ENCODE measurements at regions not wholly inside any gene's neighbourhood (a gene's known extent, or its start where the extent isn't known, plus 50 kb on each side); places are given as distances from the start of the nearest gene placed in this dataset.
"Not testable (repeated sequence)": the region's sequence is repeated elsewhere in the genome, so short reads cannot be mapped to it uniquely, and the experiment has no call there.

- Mint-ChIP-seq H3K36me3 (no peaks in the 10 kb centered on the region), H3K27ac (peak overlapping the region in 2 of 6 donors; percentile 22 to 55), H3K4me1 (peaks cover 2 to 9% of the 10 kb centered on the region in 2 donors), H3K27me3 (ENCODE audit: low read depth in 3 of 3) (peaks cover 2 to 4% (median 3%) of the 10 kb centered on the region in 3 donors), H3K4me3 (peak overlapping the region in 2 of 5 donors; percentile 29 to 39), H3K9me3 (no peaks in the 10 kb centered on the region)
- DNase-seq: peak; percentile 72 to 80 (median 74)
These were observed 131.8 kb upstream of the CHD1 start for GRCh38 chr5:99060306-99061261.

DNA sequence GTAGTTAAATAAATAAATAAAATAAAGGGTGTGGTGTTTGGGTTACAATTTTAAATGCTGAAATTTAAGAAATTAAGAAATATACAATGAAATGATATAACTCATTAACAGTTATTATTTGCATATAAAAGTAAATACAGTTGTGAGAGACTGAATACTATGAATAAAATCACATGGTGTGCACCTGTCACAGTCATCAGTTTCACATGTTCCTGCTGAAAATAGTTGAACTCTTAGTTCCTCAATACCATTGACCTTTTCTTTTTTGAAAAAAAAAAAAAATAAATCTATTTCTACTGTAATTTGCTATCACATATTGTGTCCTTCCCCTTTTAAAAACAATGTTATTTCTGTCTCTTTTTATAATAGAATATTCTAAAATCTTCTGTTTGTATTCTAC, 130.9 kb upstream of the CHD1 start:
- H3K4me1 Mint-ChIP-seq: peaks cover 2 to 9% of the 10 kb centered on the region in 2 donors
- no peak overlapping the region for H3K4me3 Mint-ChIP-seq
- no peaks in the 10 kb centered on the region for H3K36me3 Mint-ChIP-seq
- H3K27me3 Mint-ChIP-seq (ENCODE audit: low read depth in 3 of 3): peaks cover 2 to 4% (median 3%) of the 10 kb centered on the region in 3 donors
- no peaks in the 10 kb centered on the region for H3K9me3 Mint-ChIP-seq
- DNase-seq: no peak
- no peak overlapping the region for H3K27ac Mint-ChIP-seq

GRCh38 chr5:99058466-99058865, 129.7 kb upstream of the CHD1 start:
- Mint-ChIP-seq H3K4me1 (peaks cover 2 to 9% of the 10 kb centered on the region in 2 donors), H3K27me3 (ENCODE audit: low read depth in 3 of 3) (peaks cover 2 to 4% (median 3%) of the 10 kb centered on the region in 3 donors), H3K9me3 (no peaks in the 10 kb centered on the region), H3K27ac (peak overlapping the region in 2 of 6 donors; percentile 3 to 39), H3K4me3 (no peak overlapping the region), H3K36me3 (no peaks in the 10 kb centered on the region)
- no peak for DNase-seq

DNA sequence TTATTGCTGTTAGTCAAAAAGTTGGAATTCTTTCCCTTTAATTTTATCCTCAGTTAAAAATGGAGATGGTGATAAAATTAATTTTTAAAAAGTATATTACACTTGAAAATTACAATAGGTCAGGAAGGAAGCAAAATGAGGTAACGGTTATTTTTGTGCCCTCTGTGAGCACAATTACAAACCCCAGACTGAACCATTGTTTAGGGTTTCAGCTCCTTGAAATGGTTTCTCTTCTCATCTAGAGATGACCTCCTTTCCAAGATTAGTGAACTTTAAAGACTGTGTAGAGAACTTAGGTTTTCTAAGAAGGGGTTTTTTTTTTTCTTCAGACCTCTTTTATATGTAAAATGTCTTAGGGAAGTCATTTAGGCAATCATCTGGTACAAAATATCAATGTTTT, 126.2 kb upstream of the CHD1 start:
- Mint-ChIP-seq H3K4me1 (no peaks in the 10 kb centered on the region), H3K27me3 (ENCODE audit: low read depth in 3 of 3) (no peaks in the 10 kb centered on the region), H3K36me3 (no peaks in the 10 kb centered on the region), H3K27ac (no peak overlapping the region), H3K4me3 (no peak overlapping the region), H3K9me3 (no peaks in the 10 kb centered on the region)
- no peak for DNase-seq

- Mint-ChIP-seq H3K36me3 (peaks cover 12 to 17% (median 15%) of the 10 kb centered on the region in 3 donors), H3K27me3 (ENCODE audit: low read depth in 3 of 3) (peaks cover 0 to 4% (median 0%) of the 10 kb centered on the region in 3 donors), H3K4me1 (peaks cover 3 to 12% of the 10 kb centered on the region in 2 donors), H3K9me3 (peaks cover 18 to 24% (median 21%) of the 10 kb centered on the region in 6 donors), H3K27ac (peak overlapping the region in 5 of 6 donors; percentile 9 to 77 (median 13)), H3K4me3 (peak overlapping the region in 3 of 5 donors; percentile 29 to 51 (median 38))
- no peak for DNase-seq
These were observed 117.1 kb upstream of the CHD1 start for GRCh38 chr5:99045871-99046270.

- not testable (repeated sequence) for H3K27me3 Mint-ChIP-seq (ENCODE audit: low read depth in 3 of 3); H3K27ac Mint-ChIP-seq; DNase-seq; H3K4me3 Mint-ChIP-seq
- H3K36me3 Mint-ChIP-seq: peaks cover 36 to 43% (median 38%) of the 10 kb centered on the region in 3 donors
- peaks cover 16 to 27% of the 10 kb centered on the region in 2 donors for H3K4me1 Mint-ChIP-seq
- peaks cover 37 to 50% (median 46%) of the 10 kb centered on the region in 6 donors for H3K9me3 Mint-ChIP-seq
These were observed 114.5 kb upstream of the CHD1 start for GRCh38 chr5:99043257-99043656.

GRCh38 chr5:99037668-99038067, 108.9 kb upstream of the CHD1 start:
- peak; percentile 73 to 82 (median 81) for DNase-seq
- peaks cover 42 to 53% (median 48%) of the 10 kb centered on the region in 6 donors for H3K9me3 Mint-ChIP-seq
- H3K27ac Mint-ChIP-seq: peak overlapping the region; percentile 58 to 92 (median 80)
- peaks cover 3 to 7% (median 3%) of the 10 kb centered on the region in 3 donors for H3K27me3 Mint-ChIP-seq (ENCODE audit: low read depth in 3 of 3)
- peaks cover 55 to 62% of the 10 kb centered on the region in 2 donors for H3K4me1 Mint-ChIP-seq
- peak overlapping the region; percentile 64 to 85 (median 72) for H3K4me3 Mint-ChIP-seq
- H3K36me3 Mint-ChIP-seq: peaks cover 39 to 44% (median 40%) of the 10 kb centered on the region in 3 donors

GRCh38 chr5:99035942-99036341, 107.1 kb upstream of the CHD1 start:
- DNase-seq: no peak
- H3K4me3 Mint-ChIP-seq: no peak overlapping the region
- H3K4me1 Mint-ChIP-seq: peaks cover 58 to 74% of the 10 kb centered on the region in 2 donors
- H3K27ac Mint-ChIP-seq: peak overlapping the region in 4 of 6 donors; percentile 43 to 74 (median 66)
- peaks cover 26 to 28% (median 28%) of the 10 kb centered on the region in 3 donors for H3K36me3 Mint-ChIP-seq
- peaks cover 2 to 7% (median 3%) of the 10 kb centered on the region in 3 donors for H3K27me3 Mint-ChIP-seq (ENCODE audit: low read depth in 3 of 3)
- H3K9me3 Mint-ChIP-seq: peaks cover 27 to 35% (median 31%) of the 10 kb centered on the region in 6 donors

- Mint-ChIP-seq H3K4me3 (peak overlapping the region; percentile 82 to 93 (median 89)), H3K36me3 (peaks cover 11 to 12% (median 11%) of the 10 kb centered on the region in 3 donors), H3K4me1 (peaks cover 56 to 70% of the 10 kb centered on the region in 2 donors), H3K9me3 (peaks cover 13 to 19% (median 15%) of the 10 kb centered on the region in 6 donors), H3K27ac (peak overlapping the region; percentile 96 to 99 (median 99)), H3K27me3 (ENCODE audit: low read depth in 3 of 3) (peaks cover 2 to 5% (median 3%) of the 10 kb centered on the region in 3 donors)
- DNase-seq: no peak
These were observed 105.5 kb upstream of the CHD1 start for GRCh38 chr5:99034336-99034735.

DNA sequence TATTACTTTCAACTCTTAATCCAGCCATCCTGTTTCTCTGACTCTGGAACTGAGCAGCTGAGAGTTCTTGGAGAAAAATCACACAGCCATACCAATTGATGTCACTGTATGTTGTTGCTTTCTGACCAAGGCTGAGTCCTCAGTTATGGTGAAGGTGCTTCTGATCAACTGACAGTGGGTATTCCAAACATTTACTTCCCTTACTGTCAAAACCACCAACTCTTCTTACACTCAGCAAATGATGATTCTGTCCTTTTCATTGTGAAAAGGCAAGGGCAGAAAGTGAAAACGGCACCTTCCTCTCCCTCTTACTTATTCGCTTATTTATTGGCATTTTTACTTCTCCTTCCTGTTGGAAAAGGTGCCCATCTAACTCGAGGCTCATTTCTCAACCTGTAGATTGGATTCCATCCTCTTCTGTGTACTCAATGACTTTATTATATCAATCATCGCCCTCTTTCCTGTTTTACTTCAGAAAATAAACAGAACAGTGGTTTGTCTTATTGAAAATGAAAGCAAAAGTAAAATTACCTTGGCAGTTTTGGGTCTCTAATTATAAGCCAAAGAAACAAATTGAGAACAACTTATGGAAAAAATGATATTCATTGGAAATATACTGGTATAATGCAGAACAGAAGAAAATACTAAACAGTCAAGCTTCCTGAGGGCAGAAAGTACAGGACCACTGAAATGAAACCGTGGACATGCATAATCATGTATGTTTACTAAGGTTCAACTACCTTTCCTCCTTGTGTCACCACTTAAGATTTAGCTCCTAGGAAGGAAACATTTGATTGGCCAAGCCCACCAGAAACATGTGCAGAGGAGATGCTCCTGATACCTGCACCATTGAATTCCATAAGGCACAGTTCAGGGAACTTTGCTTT, 104.5 kb upstream of the CHD1 start:
- peaks cover 47 to 59% of the 10 kb centered on the region in 2 donors for H3K4me1 Mint-ChIP-seq
- DNase-seq: peak; percentile 40 to 47 (median 47)
- peak overlapping the region; percentile 96 to 99 (median 99) for H3K27ac Mint-ChIP-seq
- H3K4me3 Mint-ChIP-seq: peak overlapping the region; percentile 82 to 93 (median 89)
- H3K9me3 Mint-ChIP-seq: peaks cover 2 to 8% (median 6%) of the 10 kb centered on the region in 6 donors
- H3K27me3 Mint-ChIP-seq (ENCODE audit: low read depth in 3 of 3): peaks cover 0 to 3% (median 0%) of the 10 kb centered on the region in 3 donors
- peaks cover under 1 to 5% (median 1%) of the 10 kb centered on the region in 3 donors for H3K36me3 Mint-ChIP-seq

DNA sequence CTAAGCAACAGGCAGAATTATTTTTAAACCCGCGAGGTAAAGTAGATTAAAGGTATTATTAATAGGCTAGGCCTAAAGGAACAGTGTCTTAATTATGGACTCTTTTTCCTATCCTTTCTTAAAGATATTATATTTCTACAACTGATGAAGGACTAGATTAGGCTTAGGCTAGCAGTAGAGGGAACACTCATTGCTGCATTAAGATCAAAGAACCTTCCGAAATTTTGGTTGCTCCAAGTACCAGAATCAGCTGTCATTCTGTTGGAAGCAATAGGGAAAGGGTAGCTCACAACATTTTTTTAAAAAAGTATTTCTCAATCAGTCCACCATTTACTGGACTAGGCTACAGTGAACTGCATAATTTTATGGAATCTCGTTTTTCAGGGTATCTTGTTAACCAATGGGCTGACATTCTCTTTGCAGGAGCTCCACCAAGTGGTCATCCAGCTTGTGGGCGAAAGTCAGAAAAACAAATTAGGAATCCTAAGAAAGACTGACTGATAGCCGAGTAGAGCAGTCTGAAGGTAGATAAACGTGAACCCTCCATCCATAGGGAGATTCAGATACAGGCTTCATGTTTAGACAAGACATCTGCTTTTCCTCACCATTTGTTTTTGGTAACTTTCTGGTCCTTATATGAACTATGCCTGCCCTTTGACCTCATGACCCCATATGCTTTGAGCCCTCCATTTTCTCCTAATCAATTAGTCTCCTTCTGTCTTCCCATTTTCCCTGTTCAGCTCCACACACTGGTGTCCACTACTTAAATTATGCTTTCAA, 103.6 kb upstream of the CHD1 start:
- H3K4me3 Mint-ChIP-seq: peak overlapping the region; percentile 82 to 93 (median 89)
- H3K9me3 Mint-ChIP-seq: peaks cover 0 to 5% (median 1%) of the 10 kb centered on the region in 6 donors
- DNase-seq: peak; percentile 13 to 32 (median 31)
- peaks cover 41 to 54% of the 10 kb centered on the region in 2 donors for H3K4me1 Mint-ChIP-seq
- peak overlapping the region; percentile 96 to 99 (median 99) for H3K27ac Mint-ChIP-seq
- no peaks in the 10 kb centered on the region for H3K27me3 Mint-ChIP-seq (ENCODE audit: low read depth in 3 of 3)
- peaks cover 0 to 5% (median 0%) of the 10 kb centered on the region in 3 donors for H3K36me3 Mint-ChIP-seq

- no peak overlapping the region for H3K4me3 Mint-ChIP-seq
- peaks cover 41 to 52% of the 10 kb centered on the region in 2 donors for H3K4me1 Mint-ChIP-seq
- H3K36me3 Mint-ChIP-seq: peaks cover 0 to 5% (median 0%) of the 10 kb centered on the region in 3 donors
These were observed 102.2 kb upstream of the CHD1 start for GRCh38 chr5:99030906-99031440.

More at GRCh38 chr5:99030906-99031440, 102.2 kb upstream of the CHD1 start:
- H3K27me3 Mint-ChIP-seq (ENCODE audit: low read depth in 3 of 3): no peaks in the 10 kb centered on the region
- H3K27ac Mint-ChIP-seq: no peak overlapping the region
- DNase-seq: no peak
- H3K9me3 Mint-ChIP-seq: peaks cover 0 to 2% (median 0%) of the 10 kb centered on the region in 6 donors

Data from immature natural killer cell (primary cell).